ENCODE measurements at regions not wholly inside any gene's neighbourhood (a gene's known extent, or its start where the extent isn't known, plus 50 kb on each side); places are given as distances from the start of the nearest gene placed in this dataset.

GRCh38 chr7:115522174-115522573, 508.4 kb downstream of the TFEC start:
- DNase-seq (ENCODE audit: low read depth), result no peak
- no peak overlapping the region for H3K4me3 ChIP-seq (ENCODE audit: low read depth, low read length)
- H3K27me3 ChIP-seq (ENCODE audit: control insufficient read depth, insufficient read depth, low read length), result no peaks in the 10 kb centered on the region
- H3K36me3 ChIP-seq (ENCODE audit: control insufficient read depth, insufficient read depth, low read length), result no peaks in the 10 kb centered on the region
- TF ChIP-seq CTCF (IDR thresholded peaks at IDR 0.05; ENCODE audit: insufficient read depth, low read length, poor library complexity, severe bottlenecking), result no peak

- Histone ChIP-seq H3K4me3 (ENCODE audit: low read depth, low read length) (no peak overlapping the region), H3K27me3 (ENCODE audit: control insufficient read depth, insufficient read depth, low read length) (no peaks in the 10 kb centered on the region), H3K36me3 (ENCODE audit: control insufficient read depth, insufficient read depth, low read length) (no peaks in the 10 kb centered on the region)
- DNase-seq (ENCODE audit: low read depth), result no peak
- no peak for TF ChIP-seq CTCF (IDR thresholded peaks at IDR 0.05; ENCODE audit: insufficient read depth, low read length, poor library complexity, severe bottlenecking)
Observed at GRCh38 chr7:115516341-115516740, 514.2 kb downstream of the TFEC start.

GRCh38 chr7:115511330-115511729, 519.2 kb downstream of the TFEC start:
- no peaks in the 10 kb centered on the region for H3K27me3 ChIP-seq (ENCODE audit: control insufficient read depth, insufficient read depth, low read length)
- H3K4me3 ChIP-seq (ENCODE audit: low read depth, low read length), result no peak overlapping the region
- H3K36me3 ChIP-seq (ENCODE audit: control insufficient read depth, insufficient read depth, low read length), result no peaks in the 10 kb centered on the region
- DNase-seq (ENCODE audit: low read depth), result no peak
- TF ChIP-seq CTCF (IDR thresholded peaks at IDR 0.05; ENCODE audit: insufficient read depth, low read length, poor library complexity, severe bottlenecking), result no peak

GRCh38 chr7:115505136-115505535, 525.4 kb downstream of the TFEC start:
- Histone ChIP-seq H3K36me3 (ENCODE audit: control insufficient read depth, insufficient read depth, low read length) (no peaks in the 10 kb centered on the region), H3K27me3 (ENCODE audit: control insufficient read depth, insufficient read depth, low read length) (no peaks in the 10 kb centered on the region), H3K4me3 (ENCODE audit: low read depth, low read length) (no peak overlapping the region)
- no peak for TF ChIP-seq CTCF (IDR thresholded peaks at IDR 0.05; ENCODE audit: insufficient read depth, low read length, poor library complexity, severe bottlenecking)
- no peak for DNase-seq (ENCODE audit: low read depth)

GRCh38 chr7:115499956-115500355, 530.6 kb downstream of the TFEC start:
- Histone ChIP-seq H3K27me3 (ENCODE audit: control insufficient read depth, insufficient read depth, low read length) (no peaks in the 10 kb centered on the region), H3K4me3 (ENCODE audit: low read depth, low read length) (no peak overlapping the region), H3K36me3 (ENCODE audit: control insufficient read depth, insufficient read depth, low read length) (no peaks in the 10 kb centered on the region)
- TF ChIP-seq CTCF (IDR thresholded peaks at IDR 0.05; ENCODE audit: insufficient read depth, low read length, poor library complexity, severe bottlenecking), result no peak
- no peak for DNase-seq (ENCODE audit: low read depth)

- no peak for TF ChIP-seq CTCF (IDR thresholded peaks at IDR 0.05; ENCODE audit: insufficient read depth, low read length, poor library complexity, severe bottlenecking)
- no peak for DNase-seq (ENCODE audit: low read depth)
- no peaks in the 10 kb centered on the region for H3K27me3 ChIP-seq (ENCODE audit: control insufficient read depth, insufficient read depth, low read length)
- no peak overlapping the region for H3K4me3 ChIP-seq (ENCODE audit: low read depth, low read length)
- H3K36me3 ChIP-seq (ENCODE audit: control insufficient read depth, insufficient read depth, low read length), result no peaks in the 10 kb centered on the region
Observed at GRCh38 chr7:115496006-115496405, 534.6 kb downstream of the TFEC start.
